ENCODE measurements at regions not wholly inside any gene's neighbourhood (a gene's known extent, or its start where the extent isn't known, plus 50 kb on each side); places are given as distances from the start of the nearest gene placed in this dataset.
"Not testable (repeated sequence)": the region's sequence is repeated elsewhere in the genome, so short reads cannot be mapped to it uniquely, and the experiment has no call there.

- intact Hi-C loops (cut with DNase I; ENCODE audit: low total_unique reads) = no loop called here
- no peaks in the 10 kb centered on the region for H3K36me3 ChIP-seq
- H3K4me1 ChIP-seq = no peaks in the 10 kb centered on the region
- DNase-seq = no peak
- TF ChIP-seq POLR2AphosphoS5 (IDR thresholded peaks at IDR 0.05) = no peak
- TF ChIP-seq CTCF (IDR thresholded peaks at IDR 0.05 in 8 of 11, conservative IDR thresholded peaks at IDR 0.05 in 3 of 11) = no peak
- no peak for TF ChIP-seq POLR2A (IDR thresholded peaks at IDR 0.05)
- WGBS, 5 donors = 10 to 19% (median 13%) methylated on average over 4 of the region's 4 CpGs
- no peaks in the 10 kb centered on the region for H3K9me3 ChIP-seq
- H3K27me3 ChIP-seq (replicated peaks in 1 of 7) = peaks cover 0 to 7% (median 0%) of the 10 kb centered on the region in 7 donors
- H3K27ac ChIP-seq = no peak overlapping the region
- no peak overlapping the region for H3K4me3 ChIP-seq
Measured at GRCh38 chr14:22252686-22253085, 336.3 kb downstream of the DAD1 start.

- H3K27me3 ChIP-seq (replicated peaks in 1 of 7) = peaks cover 0 to 7% (median 0%) of the 10 kb centered on the region in 7 donors
- intact Hi-C loops (cut with DNase I; ENCODE audit: low total_unique reads) = no loop called here
- H3K27ac ChIP-seq = no peak overlapping the region
- H3K36me3 ChIP-seq = no peaks in the 10 kb centered on the region
- WGBS, 5 donors = 57 to 100% (median 87%) methylated on average over 1 of the region's 1 CpG
- no peak overlapping the region for H3K4me3 ChIP-seq
- no peaks in the 10 kb centered on the region for H3K4me1 ChIP-seq
- H3K9me3 ChIP-seq = no peaks in the 10 kb centered on the region
- TF ChIP-seq POLR2AphosphoS5 (IDR thresholded peaks at IDR 0.05) (no peak), CTCF (IDR thresholded peaks at IDR 0.05 in 8 of 11, conservative IDR thresholded peaks at IDR 0.05 in 3 of 11) (no peak), POLR2A (IDR thresholded peaks at IDR 0.05) (no peak)
- DNase-seq = no peak
Measured at GRCh38 chr14:22251090-22251489, 337.9 kb downstream of the DAD1 start.

- Histone ChIP-seq H3K9me3 (no peaks in the 10 kb centered on the region), H3K36me3 (no peaks in the 10 kb centered on the region), H3K4me1 (no peaks in the 10 kb centered on the region), H3K4me3 (no peak overlapping the region), H3K27ac (no peak overlapping the region), H3K27me3 (replicated peaks in 1 of 7) (peaks cover 0 to 7% (median 0%) of the 10 kb centered on the region in 7 donors)
- no peak for DNase-seq
- intact Hi-C loops (cut with DNase I; ENCODE audit: low total_unique reads) = no loop called here
- 68 to 81% (median 80%) methylated on average over 4 of the region's 4 CpGs for WGBS, 5 donors
- TF ChIP-seq CTCF (IDR thresholded peaks at IDR 0.05 in 8 of 11, conservative IDR thresholded peaks at IDR 0.05 in 3 of 11) (no peak), POLR2AphosphoS5 (IDR thresholded peaks at IDR 0.05) (no peak), POLR2A (IDR thresholded peaks at IDR 0.05) (no peak)
Measured at GRCh38 chr14:22249770-22250169, 339.3 kb downstream of the DAD1 start.

- DNase-seq = no peak
- no peak overlapping the region for H3K27ac ChIP-seq
- no peaks in the 10 kb centered on the region for H3K9me3 ChIP-seq
- no peaks in the 10 kb centered on the region for H3K4me1 ChIP-seq
- H3K4me3 ChIP-seq = no peak overlapping the region
- H3K36me3 ChIP-seq = no peaks in the 10 kb centered on the region
- H3K27me3 ChIP-seq (replicated peaks in 1 of 7) = no peaks in the 10 kb centered on the region
- TF ChIP-seq CTCF (IDR thresholded peaks at IDR 0.05 in 8 of 11, conservative IDR thresholded peaks at IDR 0.05 in 3 of 11) (no peak), POLR2AphosphoS5 (IDR thresholded peaks at IDR 0.05) (no peak)
- WGBS, 5 donors = 78 to 95% (median 91%) methylated on average over 6 of the region's 6 CpGs
- intact Hi-C loops (cut with DNase I; ENCODE audit: low total_unique reads) = no loop called here
Measured at GRCh38 chr14:22243971-22244581, 344.9 kb downstream of the DAD1 start.

- H3K36me3 ChIP-seq; H3K27ac ChIP-seq; H3K4me3 ChIP-seq; H3K27me3 ChIP-seq (replicated peaks in 1 of 7); DNase-seq; H3K9me3 ChIP-seq; H3K4me1 ChIP-seq; intact Hi-C loops (cut with DNase I; ENCODE audit: low total_unique reads): not testable (repeated sequence)
- WGBS, 5 donors = 15 to 33% (median 27%) methylated on average over 3 of the region's 3 CpGs
Measured at GRCh38 chr14:22238320-22238719, 350.7 kb downstream of the DAD1 start.
